ENCODE measurements at regions not wholly inside any gene's neighbourhood (a gene's known extent, or its start where the extent isn't known, plus 50 kb on each side); places are given as distances from the start of the nearest gene placed in this dataset.
"Not testable (repeated sequence)": the region's sequence is repeated elsewhere in the genome, so short reads cannot be mapped to it uniquely, and the experiment has no call there.

GRCh38 chr4:9709724-9710123 lies 71.7 kb upstream of the DRD5 start:
- Histone ChIP-seq H3K18ac (ENCODE audit: insufficient read length, low read depth, low read length) (no peak overlapping the region), H3K14ac (ENCODE audit: insufficient read depth, low read length) (no peak overlapping the region), H3K56ac (ENCODE audit: insufficient read length, low read depth, low read length) (no peak overlapping the region), H2BK120ac (ENCODE audit: low read depth, low read length, poor library complexity, severe bottlenecking) (no peak overlapping the region), H3K23ac (ENCODE audit: insufficient read length, low read depth, low read length) (no peak overlapping the region), H3K27ac (ENCODE audit: insufficient read length, low read depth, low read length) (no peak overlapping the region), H3K4ac (ENCODE audit: low read depth, low read length) (no peak overlapping the region), H3K23me2 (ENCODE audit: insufficient read length, low read depth, low read length, poor library complexity, severe bottlenecking) (no peaks in the 10 kb centered on the region), H2AFZ (ENCODE audit: low read length) (no peak overlapping the region), H3K4me2 (ENCODE audit: insufficient read depth, insufficient read length, low read length) (no peak overlapping the region), H3K9me3 (ENCODE audit: control insufficient read depth, low read depth, low read length) (no peaks in the 10 kb centered on the region), H4K91ac (ENCODE audit: insufficient read length, low read depth, low read length) (no peak overlapping the region), H4K5ac (ENCODE audit: insufficient read length, low read depth, low read length) (no peak overlapping the region), H3K4me1 (ENCODE audit: insufficient read depth, low read length) (no peaks in the 10 kb centered on the region), H3K79me2 (ENCODE audit: insufficient read depth, low read length) (no peaks in the 10 kb centered on the region), H2BK15ac (ENCODE audit: low read depth, low read length) (no peak overlapping the region), H4K20me1 (ENCODE audit: control insufficient read depth, insufficient read depth, insufficient read length) (no peaks in the 10 kb centered on the region), H2BK12ac (ENCODE audit: insufficient read length, low read depth, low read length) (no peak overlapping the region), H2BK20ac (ENCODE audit: low read depth, low read length, poor library complexity, severe bottlenecking) (no peak overlapping the region), H2BK5ac (ENCODE audit: insufficient read length, low read length) (no peak overlapping the region), H3T11ph (ENCODE audit: low read length) (no peak overlapping the region), H3K79me1 (ENCODE audit: insufficient read depth, low read depth, low read length, poor library complexity, severe bottlenecking) (no peaks in the 10 kb centered on the region), H2AK5ac (ENCODE audit: insufficient read length, low read length) (no peak overlapping the region), H4K8ac (replicated peaks; ENCODE audit: insufficient read length, low read depth, low read length) (no peak overlapping the region), H3K9ac (ENCODE audit: extremely low read depth, insufficient read length, low read length) (no peak overlapping the region), H3K27me3 (ENCODE audit: insufficient read depth, low read length) (no peaks in the 10 kb centered on the region)
- Mint-ChIP-seq H3K4me3 (no peak overlapping the region), H3K4me1 (peaks cover 4 to 5% of the 10 kb centered on the region in 2 experiments; a peak in 2 of 4 replicates), H3K27me3 (ENCODE audit: low read depth) (no peaks in the 10 kb centered on the region), H3K9me3 (no peaks in the 10 kb centered on the region; a peak in 1 of 5 replicates), H3K36me3 (ENCODE audit: insufficient read depth in 1 of 3, low read depth in 3 of 3) (no peaks in the 10 kb centered on the region; a peak in 2 of 7 replicates), H3K27ac (no peak overlapping the region)
- TF ChIP-seq CTCF (conservative IDR thresholded peaks at IDR 0.05): no peak
- DNase-seq: no peak
- no CpG with 5 or more reads among the region's 11 CpGs for whole genome bisulfite sequencing (ENCODE audit: extremely low coverage, insufficient read length, low lambda C conversion rate)

GRCh38 chr4:9715271-9715670 lies 66.2 kb upstream of the DRD5 start:
- not testable (repeated sequence) for DNase-seq; H3K9ac ChIP-seq (ENCODE audit: extremely low read depth, insufficient read length, low read length); H3K18ac ChIP-seq (ENCODE audit: insufficient read length, low read depth, low read length); H3K4me2 ChIP-seq (ENCODE audit: insufficient read depth, insufficient read length, low read length); H3K14ac ChIP-seq (ENCODE audit: insufficient read depth, low read length); H3K9me3 ChIP-seq (ENCODE audit: control insufficient read depth, low read depth, low read length); H3K79me1 ChIP-seq (ENCODE audit: insufficient read depth, low read depth, low read length, poor library complexity, severe bottlenecking); H2BK120ac ChIP-seq (ENCODE audit: low read depth, low read length, poor library complexity, severe bottlenecking); H3K36me3 Mint-ChIP-seq (ENCODE audit: insufficient read depth in 1 of 3, low read depth in 3 of 3); H4K5ac ChIP-seq (ENCODE audit: insufficient read length, low read depth, low read length); H4K20me1 ChIP-seq (ENCODE audit: control insufficient read depth, insufficient read depth, insufficient read length); H4K8ac ChIP-seq (replicated peaks; ENCODE audit: insufficient read length, low read depth, low read length); H2BK12ac ChIP-seq (ENCODE audit: insufficient read length, low read depth, low read length); H2BK15ac ChIP-seq (ENCODE audit: low read depth, low read length); H2BK20ac ChIP-seq (ENCODE audit: low read depth, low read length, poor library complexity, severe bottlenecking); H3K27me3 ChIP-seq (ENCODE audit: insufficient read depth, low read length); H3K9me3 Mint-ChIP-seq; H3T11ph ChIP-seq (ENCODE audit: low read length); H3K4me1 Mint-ChIP-seq; H3K23ac ChIP-seq (ENCODE audit: insufficient read length, low read depth, low read length); H3K56ac ChIP-seq (ENCODE audit: insufficient read length, low read depth, low read length); H2AK5ac ChIP-seq (ENCODE audit: insufficient read length, low read length); H3K79me2 ChIP-seq (ENCODE audit: insufficient read depth, low read length); H2AFZ ChIP-seq (ENCODE audit: low read length); H3K23me2 ChIP-seq (ENCODE audit: insufficient read length, low read depth, low read length, poor library complexity, severe bottlenecking); H3K4me1 ChIP-seq (ENCODE audit: insufficient read depth, low read length); H3K27ac ChIP-seq (ENCODE audit: insufficient read length, low read depth, low read length); H3K27me3 Mint-ChIP-seq (ENCODE audit: low read depth); H3K4ac ChIP-seq (ENCODE audit: low read depth, low read length); H3K4me3 Mint-ChIP-seq; H4K91ac ChIP-seq (ENCODE audit: insufficient read length, low read depth, low read length); H2BK5ac ChIP-seq (ENCODE audit: insufficient read length, low read length)
- WGBS (ENCODE audit: extremely low coverage, insufficient read length, low lambda C conversion rate): no CpG with 5 or more reads among the region's 2 CpGs
- peak overlapping the region in 1 of 3 experiments; percentile 45; a peak in 1 of 7 replicates for H3K27ac Mint-ChIP-seq

Data from H9 (cell line).